ENCODE measurements at regions not wholly inside any gene's neighbourhood (a gene's known extent, or its start where the extent isn't known, plus 50 kb on each side); places are given as distances from the start of the nearest gene placed in this dataset.

GRCh38 chr1:112817555-112818373 lies 102.6 kb upstream of the PPM1J start (continued):
- no peak for TF ChIP-seq AFF4 (CRISPR knock-in tag; IDR thresholded peaks at IDR 0.05; ENCODE audit: borderline replicate concordance)
- no peak; the same call in 1 of the 2 replicates for TF ChIP-seq ZNF219 (CRISPR knock-in tag; IDR thresholded peaks at IDR 0.05; ENCODE audit: borderline replicate concordance)
- TF ChIP-seq IRF1 (CRISPR knock-in tag; IDR thresholded peaks at IDR 0.05), result no peak
- TF ChIP-seq NR3C1 (CRISPR knock-in tag; conservative IDR thresholded peaks at IDR 0.05; ENCODE audit: low read depth), result no peak
- no peak for TF ChIP-seq NFYB (CRISPR knock-in tag; conservative IDR thresholded peaks at IDR 0.05; ENCODE audit: low read depth)
- TF ChIP-seq KAT7 (CRISPR knock-in tag; IDR thresholded peaks at IDR 0.05; ENCODE audit: borderline replicate concordance), result no peak
- TF ChIP-seq OVOL2 (CRISPR knock-in tag; IDR thresholded peaks at IDR 0.05; ENCODE audit: borderline replicate concordance), result no peak
- peak; percentile 73; the same call in 1 of the 2 replicates for TF ChIP-seq TEAD1 (CRISPR knock-in tag; IDR thresholded peaks at IDR 0.05)
- no peak for TF ChIP-seq ZNF263 (CRISPR knock-in tag; IDR thresholded peaks at IDR 0.05; ENCODE audit: low read depth)
- TF ChIP-seq STAT6 (CRISPR knock-in tag; conservative IDR thresholded peaks at IDR 0.05; ENCODE audit: low read depth), result no peak
- peak; percentile 79; the same call in 1 of the 2 replicates for TF ChIP-seq FOXP4 (CRISPR knock-in tag; IDR thresholded peaks at IDR 0.05)
- no peak for TF ChIP-seq MYBL2 (CRISPR knock-in tag; IDR thresholded peaks at IDR 0.05)
- no peak for TF ChIP-seq ZNF416 (CRISPR knock-in tag; IDR thresholded peaks at IDR 0.05)
- TF ChIP-seq, protein P1, sequence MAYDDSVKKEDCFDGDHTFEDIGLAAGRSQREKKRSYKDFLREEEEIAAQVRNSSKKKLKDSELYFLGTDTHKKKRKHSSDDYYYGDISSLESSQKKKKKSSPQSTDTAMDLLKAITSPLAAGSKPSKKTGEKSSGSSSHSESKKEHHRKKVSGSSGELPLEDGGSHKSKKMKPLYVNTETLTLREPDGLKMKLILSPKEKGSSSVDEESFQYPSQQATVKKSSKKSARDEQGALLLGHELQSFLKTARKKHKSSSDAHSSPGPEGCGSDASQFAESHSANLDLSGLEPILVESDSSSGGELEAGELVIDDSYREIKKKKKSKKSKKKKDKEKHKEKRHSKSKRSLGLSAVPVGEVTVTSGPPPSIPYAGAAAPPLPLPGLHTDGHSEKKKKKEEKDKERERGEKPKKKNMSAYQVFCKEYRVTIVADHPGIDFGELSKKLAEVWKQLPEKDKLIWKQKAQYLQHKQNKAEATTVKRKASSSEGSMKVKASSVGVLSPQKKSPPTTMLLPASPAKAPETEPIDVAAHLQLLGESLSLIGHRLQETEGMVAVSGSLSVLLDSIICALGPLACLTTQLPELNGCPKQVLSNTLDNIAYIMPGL (CRISPR knock-in tag; IDR thresholded peaks at IDR 0.05), result 0 out of 2 replicates have a peak, but pooled peaks have one; percentile 36

Measured in WTC11 (cell line).